ENCODE measurements at regions not wholly inside any gene's neighbourhood (a gene's known extent, or its start where the extent isn't known, plus 50 kb on each side); places are given as distances from the start of the nearest gene placed in this dataset.
A peak's percentile ranks its signal among the peaks of the same experiment; 100 is the strongest.

DNA sequence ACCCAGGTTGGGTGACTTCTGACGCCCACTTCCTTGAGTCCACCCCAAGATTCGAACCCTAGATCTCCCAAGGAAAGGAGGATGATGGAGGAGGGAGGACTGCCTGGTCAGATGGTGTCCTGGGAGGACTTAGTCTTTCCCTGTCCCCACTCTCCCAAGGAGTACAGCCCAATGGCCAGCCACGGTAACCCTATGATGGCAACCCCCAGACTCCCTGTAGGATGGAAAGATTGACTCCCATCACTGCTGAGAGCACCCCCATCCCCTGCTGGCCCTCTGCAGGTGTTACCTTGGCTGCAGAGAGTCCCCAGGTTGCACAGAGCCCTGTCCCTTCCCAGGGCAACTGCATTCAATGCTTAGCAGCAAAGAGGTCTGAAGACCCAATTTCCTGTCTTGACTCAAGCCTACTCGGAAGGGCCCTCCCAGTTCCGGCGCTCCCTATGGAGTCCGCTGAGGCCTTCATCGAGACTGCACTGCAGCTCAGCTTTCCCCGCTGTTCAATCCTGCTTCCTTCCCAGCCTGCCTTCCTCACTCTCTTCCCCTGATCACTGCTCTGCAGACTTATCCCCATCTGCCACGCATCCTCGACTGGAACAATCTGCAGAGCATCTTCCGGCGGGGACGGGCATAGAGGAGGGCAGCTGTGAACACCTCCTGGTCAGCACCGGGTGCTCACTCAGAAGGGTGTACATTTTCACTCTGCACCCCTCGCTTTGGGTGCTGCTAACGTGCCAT lies 50.8 kb upstream of the OCM2 start:
- Mint-ChIP-seq H3K27me3 (ENCODE audit: low read depth in 3 of 3) (peaks cover 4 to 8% (median 6%) of the 10 kb centered on the region in 3 donors), H3K9me3 (no peaks in the 10 kb centered on the region), H3K36me3 (no peaks in the 10 kb centered on the region), H3K4me3 (no peak overlapping the region), H3K4me1 (no peaks in the 10 kb centered on the region), H3K27ac (no peak overlapping the region)
- DNase-seq, result no peak

GRCh38 chr7:98046816-98047215 lies 56.8 kb upstream of the OCM2 start:
- H3K27ac Mint-ChIP-seq, result no peak overlapping the region
- no peak for DNase-seq
- no peaks in the 10 kb centered on the region for H3K36me3 Mint-ChIP-seq
- H3K4me1 Mint-ChIP-seq, result peaks cover 5 to 9% of the 10 kb centered on the region in 2 donors
- no peak overlapping the region for H3K4me3 Mint-ChIP-seq
- no peaks in the 10 kb centered on the region for H3K9me3 Mint-ChIP-seq
- peaks cover 0 to 4% (median 0%) of the 10 kb centered on the region in 3 donors for H3K27me3 Mint-ChIP-seq (ENCODE audit: low read depth in 3 of 3)

DNA sequence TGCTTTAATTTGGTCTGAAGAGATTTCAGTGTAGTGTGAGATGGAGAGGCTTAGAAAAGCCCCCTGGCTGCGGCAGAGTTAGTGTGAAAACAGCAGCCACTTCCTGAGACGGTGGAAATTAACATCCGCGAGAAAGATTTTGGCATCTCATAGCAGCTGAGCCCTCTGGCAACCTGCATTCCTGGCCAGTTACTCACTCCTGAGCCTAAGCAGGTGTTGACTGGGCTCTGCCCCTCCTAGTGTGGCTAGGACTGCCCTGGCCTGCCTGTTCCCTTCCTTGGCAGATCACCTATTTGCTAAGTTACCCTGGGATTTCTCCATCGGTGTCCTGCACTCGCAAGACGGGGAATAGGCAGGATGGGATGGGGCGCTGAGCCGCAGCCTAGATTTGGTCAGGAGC lies 57.6 kb upstream of the LMTK2 start:
- Mint-ChIP-seq H3K4me1 (peaks cover 5 to 9% of the 10 kb centered on the region in 2 donors), H3K9me3 (no peaks in the 10 kb centered on the region), H3K27ac (no peak overlapping the region), H3K4me3 (no peak overlapping the region), H3K27me3 (ENCODE audit: low read depth in 3 of 3) (peaks cover 0 to 4% (median 0%) of the 10 kb centered on the region in 3 donors), H3K36me3 (no peaks in the 10 kb centered on the region)
- DNase-seq, result no peak

DNA sequence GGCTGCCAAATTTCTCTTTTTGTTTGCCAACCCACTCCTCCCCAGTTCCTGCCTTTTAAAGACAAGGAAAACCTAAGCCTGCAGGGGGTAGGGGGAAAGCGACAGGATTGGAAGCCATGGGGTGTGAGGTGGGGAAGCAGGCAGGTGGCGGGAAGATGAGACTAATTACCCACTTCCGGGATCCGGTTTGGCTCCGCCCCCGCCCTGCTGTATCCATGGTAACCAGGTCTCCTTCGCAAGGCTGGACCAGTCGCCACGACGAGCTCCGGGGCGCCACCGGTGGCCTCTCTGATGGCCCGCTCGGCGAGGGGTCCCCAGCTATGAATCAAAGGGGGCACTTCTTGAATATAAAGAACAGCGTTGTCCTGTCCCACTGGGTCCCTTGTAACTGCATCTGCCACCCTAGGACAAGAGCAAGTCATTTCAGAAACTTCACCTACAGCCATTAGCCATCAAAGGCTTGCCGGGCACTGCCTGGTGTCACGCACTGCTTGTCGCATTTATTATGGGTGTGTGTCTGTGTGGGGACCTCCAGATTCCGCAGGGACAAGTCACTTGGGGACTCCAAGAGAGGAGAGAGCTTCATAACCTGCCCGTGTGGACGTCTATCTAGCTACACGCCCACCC lies 55.4 kb upstream of the LMTK2 start:
- Mint-ChIP-seq H3K4me3 (peak overlapping the region in 2 of 5 donors; percentile 14 to 21), H3K27me3 (ENCODE audit: low read depth in 3 of 3) (peaks cover 0 to 4% (median 0%) of the 10 kb centered on the region in 3 donors), H3K4me1 (peaks cover 5 to 9% of the 10 kb centered on the region in 2 donors), H3K27ac (no peak overlapping the region), H3K36me3 (no peaks in the 10 kb centered on the region), H3K9me3 (no peaks in the 10 kb centered on the region)
- peak in 2 of 3 donors; percentile 5 to 11 for DNase-seq

DNA sequence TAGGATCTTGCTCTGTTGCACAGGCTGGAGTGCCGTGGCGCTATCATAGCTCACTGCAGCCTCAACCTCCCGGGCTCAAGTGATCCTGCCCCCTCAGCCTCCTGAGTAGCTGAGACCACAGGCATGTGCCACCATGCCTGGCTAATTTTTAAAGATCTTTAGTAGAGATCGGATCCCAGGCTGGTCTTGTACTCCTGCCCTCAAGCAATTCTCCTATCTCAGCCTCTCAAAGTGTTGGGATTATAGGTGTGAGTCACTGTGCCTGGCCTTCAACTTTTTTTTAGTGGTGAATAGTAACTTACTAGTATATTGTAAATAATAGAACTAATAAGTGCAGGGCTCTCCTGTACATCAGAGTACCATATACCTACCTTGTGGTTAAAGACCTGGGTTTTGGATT lies 52.1 kb upstream of the LMTK2 start:
- DNase-seq, result no peak
- Mint-ChIP-seq H3K4me1 (peaks cover 5 to 9% of the 10 kb centered on the region in 2 donors), H3K4me3 (no peak overlapping the region), H3K9me3 (no peaks in the 10 kb centered on the region), H3K36me3 (no peaks in the 10 kb centered on the region), H3K27ac (no peak overlapping the region), H3K27me3 (ENCODE audit: low read depth in 3 of 3) (peaks cover 1 to 6% (median 3%) of the 10 kb centered on the region in 3 donors)

DNA sequence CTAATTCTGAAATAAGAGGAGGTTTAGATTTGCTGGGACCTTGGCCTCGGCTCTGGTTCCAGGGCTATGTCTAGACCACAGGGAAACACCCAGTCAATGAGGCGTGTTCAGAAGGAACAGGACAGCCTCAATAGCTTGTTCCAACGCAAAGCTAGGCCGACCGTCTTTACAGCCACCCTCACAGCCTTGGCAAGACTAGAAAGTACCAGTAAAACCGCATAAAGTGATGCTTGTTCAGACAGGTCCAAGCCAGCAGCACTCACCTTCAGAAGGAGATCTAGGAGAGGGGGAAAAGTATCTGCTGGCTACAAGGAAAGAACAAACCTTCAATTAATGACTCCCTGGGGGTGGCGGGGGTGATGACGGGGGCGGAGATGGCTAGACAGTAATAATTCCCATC lies 50.1 kb upstream of the LMTK2 start:
- Mint-ChIP-seq H3K36me3 (no peaks in the 10 kb centered on the region), H3K27ac (no peak overlapping the region), H3K4me3 (no peak overlapping the region), H3K27me3 (ENCODE audit: low read depth in 3 of 3) (peaks cover 1 to 6% (median 3%) of the 10 kb centered on the region in 3 donors), H3K4me1 (peaks cover 0 to under 1% of the 10 kb centered on the region in 2 donors), H3K9me3 (no peaks in the 10 kb centered on the region)
- DNase-seq, result no peak

Measured in immature natural killer cell (primary cell).